Endothelial cell (in vitro differentiated cells): ENCODE measurements at regions not wholly inside any gene's neighbourhood (a gene's known extent, or its start where the extent isn't known, plus 50 kb on each side); places are given as distances from the start of the nearest gene placed in this dataset.

ENCODE experiments used
- DNase-seq: peaks from one replicate; pipeline ENCODE4 v3.0.0; 2021; ENCODE audit warnings: low spot score
- H3K27ac Mint-ChIP-seq: one replicate; pipeline ENCODE4 v1.8.0; 2021; ENCODE audit warnings: mixed read lengths, inconsistent platforms; ENCODE audit not compliant: unreplicated experiment
- H3K27me3 Mint-ChIP-seq: one replicate; pipeline ENCODE4 v1.8.0; 2021; ENCODE audit warnings: mild to moderate bottlenecking, moderate library complexity, mixed read lengths, inconsistent platforms; ENCODE audit not compliant: unreplicated experiment
- H3K36me3 Mint-ChIP-seq: one replicate; pipeline ENCODE4 v1.8.0; 2021; ENCODE audit warnings: mild to moderate bottlenecking, low read depth, mixed read lengths, inconsistent platforms; ENCODE audit not compliant: unreplicated experiment
- H3K4me1 Mint-ChIP-seq: one replicate; pipeline ENCODE4 v1.8.0; 2021; ENCODE audit warnings: mild to moderate bottlenecking, mixed read lengths, inconsistent platforms; ENCODE audit not compliant: unreplicated experiment
- H3K4me3 Mint-ChIP-seq: one replicate; pipeline ENCODE4 v1.8.0; 2021; ENCODE audit warnings: mild to moderate bottlenecking, mixed read lengths, inconsistent platforms; ENCODE audit not compliant: unreplicated experiment
- H3K9me3 Mint-ChIP-seq: one replicate; pipeline ENCODE4 v1.8.0; 2021; ENCODE audit warnings: mixed read lengths, inconsistent platforms; ENCODE audit not compliant: unreplicated experiment
- CTCF ChIP-seq: fragments of 200-600 bp; sonication (generic); IDR thresholded peaks from one replicate; pipeline ENCODE4 v1.5.0; 2021; ENCODE audit warnings: antibody characterized with exemption; ENCODE audit not compliant: unreplicated experiment

DNA sequence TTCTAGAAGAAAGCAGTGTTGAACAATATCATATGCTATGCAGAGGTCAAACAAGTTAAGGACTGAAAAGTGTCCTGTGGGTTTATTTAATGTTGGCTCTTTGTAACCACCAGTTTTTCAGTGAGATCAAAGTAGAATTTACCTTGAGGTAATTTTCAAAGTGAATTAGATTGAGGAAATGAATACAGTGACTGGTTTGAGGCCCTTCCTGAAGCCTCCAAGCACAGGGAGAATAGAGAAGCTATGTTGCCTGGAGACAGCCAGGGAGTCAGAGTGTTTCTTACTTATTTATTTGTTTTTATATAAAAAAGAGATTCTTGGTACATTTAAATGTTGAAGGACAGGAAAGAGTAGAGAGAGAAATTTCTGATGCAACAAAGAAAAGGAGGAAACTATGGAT, 954.3 kb upstream of the SPRY2 start:
- peaks cover 10% of the 10 kb centered on the region for H3K4me1 Mint-ChIP-seq
- no peak overlapping the region for H3K4me3 Mint-ChIP-seq
- DNase-seq: no peak
- H3K36me3 Mint-ChIP-seq: no peaks in the 10 kb centered on the region
- no peak overlapping the region for H3K27ac Mint-ChIP-seq
- peaks cover 2% of the 10 kb centered on the region for H3K27me3 Mint-ChIP-seq
- TF ChIP-seq CTCF: no peak
- no peaks in the 10 kb centered on the region for H3K9me3 Mint-ChIP-seq

DNA sequence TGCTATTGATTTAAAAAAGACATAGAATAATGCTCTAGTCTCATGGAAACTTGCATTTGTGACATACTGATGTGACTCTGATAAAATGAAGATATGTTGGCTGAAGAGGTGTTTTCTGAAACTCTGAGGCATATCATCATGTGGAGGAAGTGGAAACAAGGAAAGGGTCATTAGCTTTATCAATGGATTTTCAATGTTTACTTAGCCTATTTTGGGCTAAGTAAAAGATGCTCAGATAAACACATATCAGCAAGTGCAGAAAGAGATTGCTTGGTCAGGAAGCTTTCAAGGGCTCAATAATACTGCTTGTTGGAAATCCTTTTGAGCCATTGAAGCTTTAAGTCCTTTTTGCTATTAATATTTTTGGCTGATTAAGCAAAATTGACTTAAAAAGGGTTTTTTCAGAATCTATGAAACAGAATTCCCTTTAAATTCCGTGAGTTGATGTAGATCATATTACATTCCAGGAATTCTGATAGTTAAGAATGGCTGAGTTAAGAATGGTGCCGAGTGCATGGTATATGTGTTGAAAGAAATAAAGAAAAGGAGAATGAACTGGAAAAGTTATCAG, 952.8 kb upstream of the SPRY2 start:
- H3K4me3 Mint-ChIP-seq: no peak overlapping the region
- H3K27ac Mint-ChIP-seq: no peak overlapping the region
- no peaks in the 10 kb centered on the region for H3K36me3 Mint-ChIP-seq
- peaks cover 2% of the 10 kb centered on the region for H3K27me3 Mint-ChIP-seq
- H3K4me1 Mint-ChIP-seq: peaks cover 10% of the 10 kb centered on the region
- H3K9me3 Mint-ChIP-seq: no peaks in the 10 kb centered on the region
- TF ChIP-seq CTCF: no peak
- DNase-seq: no peak

GRCh38 chr13:81283561-81283960, 942.6 kb upstream of the SPRY2 start:
- H3K9me3 Mint-ChIP-seq: no peaks in the 10 kb centered on the region
- H3K4me3 Mint-ChIP-seq: no peak overlapping the region
- no peak overlapping the region for H3K27ac Mint-ChIP-seq
- no peaks in the 10 kb centered on the region for H3K4me1 Mint-ChIP-seq
- no peak for TF ChIP-seq CTCF
- H3K27me3 Mint-ChIP-seq: no peaks in the 10 kb centered on the region
- H3K36me3 Mint-ChIP-seq: no peaks in the 10 kb centered on the region
- DNase-seq: no peak

DNA sequence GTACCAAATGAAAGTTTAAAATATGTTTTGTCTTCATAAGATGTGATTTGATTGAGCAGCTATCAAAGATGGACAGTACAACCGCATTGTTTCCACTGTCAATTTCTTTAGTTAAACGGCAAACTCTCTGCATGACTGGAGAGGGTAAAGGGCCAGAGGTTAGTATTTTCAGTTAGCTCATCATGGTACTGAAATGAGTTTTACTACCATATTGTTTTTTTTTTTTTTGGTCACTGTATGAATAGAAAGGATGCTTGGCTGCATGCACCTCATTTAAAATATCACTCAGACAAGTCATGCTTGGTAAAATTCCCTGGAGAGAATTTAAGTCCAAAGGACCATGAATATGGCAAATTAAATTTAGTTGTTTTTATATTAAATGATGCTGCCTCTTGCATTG, 942.1 kb upstream of the SPRY2 start:
- no peaks in the 10 kb centered on the region for H3K36me3 Mint-ChIP-seq
- no peak overlapping the region for H3K27ac Mint-ChIP-seq
- no peaks in the 10 kb centered on the region for H3K27me3 Mint-ChIP-seq
- DNase-seq: no peak
- no peak for TF ChIP-seq CTCF
- no peaks in the 10 kb centered on the region for H3K9me3 Mint-ChIP-seq
- no peaks in the 10 kb centered on the region for H3K4me1 Mint-ChIP-seq
- no peak overlapping the region for H3K4me3 Mint-ChIP-seq

DNA sequence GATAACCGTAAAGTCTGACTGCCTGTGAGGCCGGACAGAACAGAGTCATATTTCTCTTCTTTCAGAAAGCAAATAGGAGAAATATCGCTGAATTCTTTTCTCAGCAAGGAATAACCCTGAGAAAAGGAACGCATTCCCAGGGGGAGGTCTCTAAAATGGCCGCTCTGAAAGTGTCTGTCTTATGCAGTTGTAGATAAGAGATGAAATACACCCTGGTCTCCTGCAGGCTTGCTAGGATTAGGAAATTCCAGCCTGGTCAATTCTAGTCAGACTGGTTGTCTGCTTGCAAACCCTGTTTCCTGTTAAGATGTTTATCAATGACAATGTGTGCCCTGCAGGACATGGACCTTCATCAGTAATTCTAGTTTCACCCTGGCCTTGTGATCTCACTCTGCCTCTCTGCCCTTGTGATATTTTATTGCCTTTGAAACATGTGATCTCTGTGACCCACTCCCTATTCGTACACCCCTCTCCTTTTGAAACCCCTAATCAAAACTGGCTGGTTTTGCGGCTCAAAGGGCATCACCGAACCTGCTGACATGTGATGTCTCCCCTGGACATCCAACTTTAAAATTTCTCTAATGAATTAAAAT, 934.8 kb upstream of the SPRY2 start:
- Mint-ChIP-seq H3K9me3 (no peaks in the 10 kb centered on the region), H3K27ac (no peak overlapping the region), H3K27me3 (no peaks in the 10 kb centered on the region), H3K36me3 (no peaks in the 10 kb centered on the region), H3K4me3 (no peak overlapping the region), H3K4me1 (no peaks in the 10 kb centered on the region)
- no peak for TF ChIP-seq CTCF
- DNase-seq: no peak
